ENCODE measurements at regions not wholly inside any gene's neighbourhood (a gene's known extent, or its start where the extent isn't known, plus 50 kb on each side); places are given as distances from the start of the nearest gene placed in this dataset.

GRCh38 chr3:17985658-17986347 lies 243.4 kb upstream of the TBC1D5 start:
- no peaks in the 10 kb centered on the region for H3K79me2 ChIP-seq (ENCODE audit: control insufficient read depth, insufficient read depth, low read length)
- WGBS (ENCODE audit: extremely low coverage, insufficient coverage, low lambda C conversion rate): no CpG with 5 or more reads among the region's 2 CpGs
- no peak overlapping the region for H3K18ac ChIP-seq (ENCODE audit: low read length)
- H3K79me1 ChIP-seq (ENCODE audit: low read length): no peaks in the 10 kb centered on the region
- no peak overlapping the region for H2BK5ac ChIP-seq (ENCODE audit: low read length)
- no peak overlapping the region for H2BK15ac ChIP-seq (replicated peaks; ENCODE audit: low read depth)
- no peak for DNase-seq
- H3K9ac ChIP-seq (ENCODE audit: low read length): no peak overlapping the region
- no peak overlapping the region for H3K56ac ChIP-seq (ENCODE audit: low read length)
- H2AK5ac ChIP-seq (ENCODE audit: low read length): no peak overlapping the region
- H4K8ac ChIP-seq (ENCODE audit: low read depth, low read length): no peak overlapping the region
- H2BK120ac ChIP-seq (ENCODE audit: low read depth, low read length): no peak overlapping the region
- no peak overlapping the region for H3K4me3 ChIP-seq (ENCODE audit: low read length)
- H3K4ac ChIP-seq (ENCODE audit: low read depth, low read length): no peak overlapping the region
- no peaks in the 10 kb centered on the region for H3K27me3 ChIP-seq (ENCODE audit: insufficient read depth, low read length, poor library complexity)
- no peak overlapping the region for H3K27ac ChIP-seq (ENCODE audit: low read depth, low read length)
- no peaks in the 10 kb centered on the region for H3K4me1 ChIP-seq (ENCODE audit: control insufficient read depth, low read depth, low read length)
- H3K23ac ChIP-seq (ENCODE audit: low read length): no peak overlapping the region
- H3K36me3 ChIP-seq (ENCODE audit: control insufficient read depth, insufficient read depth, low read length): no peaks in the 10 kb centered on the region
- no peak overlapping the region for H3K4me2 ChIP-seq (ENCODE audit: low read length)
- no peak overlapping the region for H4K5ac ChIP-seq (ENCODE audit: low read length)

DNA sequence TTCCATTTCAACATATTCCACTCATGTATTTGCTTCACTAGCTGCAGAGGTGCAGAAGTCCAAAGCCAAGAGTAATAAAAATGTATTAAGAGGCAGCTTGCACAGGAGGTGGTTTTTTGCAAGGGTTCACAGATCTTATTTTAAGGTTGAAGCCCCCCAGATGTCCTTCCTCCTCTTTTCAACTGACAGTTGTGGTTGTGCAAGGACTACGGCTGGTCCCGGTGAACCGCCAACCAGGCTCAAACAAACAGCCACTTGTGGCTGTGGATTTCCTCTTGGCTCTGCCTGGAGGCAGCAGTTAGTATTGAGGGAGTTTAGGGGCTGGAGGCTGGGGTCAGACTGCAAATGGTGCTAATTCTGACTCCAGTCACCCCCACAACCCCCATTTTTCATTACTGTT lies 240.7 kb upstream of the TBC1D5 start:
- Histone ChIP-seq H3K79me2 (ENCODE audit: control insufficient read depth, insufficient read depth, low read length) (no peaks in the 10 kb centered on the region), H3K4me3 (ENCODE audit: low read length) (no peak overlapping the region), H3K18ac (ENCODE audit: low read length) (no peak overlapping the region), H2BK15ac (replicated peaks; ENCODE audit: low read depth) (no peak overlapping the region), H3K56ac (ENCODE audit: low read length) (no peak overlapping the region), H2BK5ac (ENCODE audit: low read length) (no peak overlapping the region), H4K5ac (ENCODE audit: low read length) (no peak overlapping the region), H3K4me2 (ENCODE audit: low read length) (no peak overlapping the region), H3K4ac (ENCODE audit: low read depth, low read length) (no peak overlapping the region), H4K8ac (ENCODE audit: low read depth, low read length) (no peak overlapping the region), H3K27me3 (ENCODE audit: insufficient read depth, low read length, poor library complexity) (no peaks in the 10 kb centered on the region), H2AK5ac (ENCODE audit: low read length) (no peak overlapping the region), H3K23ac (ENCODE audit: low read length) (no peak overlapping the region), H3K79me1 (ENCODE audit: low read length) (no peaks in the 10 kb centered on the region), H3K36me3 (ENCODE audit: control insufficient read depth, insufficient read depth, low read length) (no peaks in the 10 kb centered on the region), H3K9ac (ENCODE audit: low read length) (no peak overlapping the region), H3K4me1 (ENCODE audit: control insufficient read depth, low read depth, low read length) (no peaks in the 10 kb centered on the region), H3K27ac (ENCODE audit: low read depth, low read length) (no peak overlapping the region), H2BK120ac (ENCODE audit: low read depth, low read length) (no peak overlapping the region)
- DNase-seq: no peak
- no CpG with 5 or more reads among the region's 3 CpGs for WGBS (ENCODE audit: extremely low coverage, insufficient coverage, low lambda C conversion rate)

DNA sequence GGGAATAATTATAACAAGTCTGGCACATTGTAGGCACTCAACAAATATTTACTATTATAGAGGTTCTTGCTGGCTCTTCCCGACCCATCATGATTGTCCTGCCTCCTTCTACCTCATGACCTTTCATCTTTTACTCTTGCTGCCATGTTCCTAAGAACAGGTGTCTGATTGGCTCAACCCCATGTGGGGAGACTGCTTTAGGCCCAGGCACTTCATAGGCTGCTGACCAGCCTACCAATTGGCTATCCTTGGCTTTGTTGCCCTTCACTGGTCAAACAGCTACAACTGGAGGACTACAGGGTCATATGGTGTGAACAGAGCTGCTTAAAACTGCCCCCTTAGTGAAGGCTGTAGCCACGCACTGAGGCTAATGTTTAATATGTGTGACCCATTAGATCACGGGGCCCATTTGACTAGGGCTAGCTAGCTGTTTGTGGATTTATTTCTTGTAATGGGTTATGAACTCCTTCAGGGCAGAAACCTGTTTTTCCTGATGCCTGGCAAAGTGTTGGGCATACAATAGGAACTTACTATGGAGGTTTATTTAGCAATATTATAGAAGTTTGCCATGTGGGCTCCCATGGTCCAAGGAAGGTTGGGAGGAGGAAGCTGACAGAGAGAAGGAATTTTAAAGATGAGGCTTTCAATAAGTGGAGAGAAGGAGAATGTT lies 239.9 kb upstream of the TBC1D5 start:
- H3K18ac ChIP-seq (ENCODE audit: low read length): no peak overlapping the region
- no peak overlapping the region for H3K4me3 ChIP-seq (ENCODE audit: low read length)
- no CpG with 5 or more reads among the region's 3 CpGs for WGBS (ENCODE audit: extremely low coverage, insufficient coverage, low lambda C conversion rate)
- H3K4me2 ChIP-seq (ENCODE audit: low read length): no peak overlapping the region
- H3K27me3 ChIP-seq (ENCODE audit: insufficient read depth, low read length, poor library complexity): no peaks in the 10 kb centered on the region
- H4K8ac ChIP-seq (ENCODE audit: low read depth, low read length): no peak overlapping the region
- no peak overlapping the region for H3K9ac ChIP-seq (ENCODE audit: low read length)
- H3K56ac ChIP-seq (ENCODE audit: low read length): no peak overlapping the region
- no peaks in the 10 kb centered on the region for H3K79me1 ChIP-seq (ENCODE audit: low read length)
- no peak for DNase-seq
- no peak overlapping the region for H4K5ac ChIP-seq (ENCODE audit: low read length)
- H3K36me3 ChIP-seq (ENCODE audit: control insufficient read depth, insufficient read depth, low read length): no peaks in the 10 kb centered on the region
- H2BK5ac ChIP-seq (ENCODE audit: low read length): no peak overlapping the region
- no peaks in the 10 kb centered on the region for H3K4me1 ChIP-seq (ENCODE audit: control insufficient read depth, low read depth, low read length)
- H3K23ac ChIP-seq (ENCODE audit: low read length): no peak overlapping the region
- H2BK15ac ChIP-seq (replicated peaks; ENCODE audit: low read depth): no peak overlapping the region
- H3K79me2 ChIP-seq (ENCODE audit: control insufficient read depth, insufficient read depth, low read length): no peaks in the 10 kb centered on the region
- H3K27ac ChIP-seq (ENCODE audit: low read depth, low read length): no peak overlapping the region
- H2AK5ac ChIP-seq (ENCODE audit: low read length): no peak overlapping the region
- no peak overlapping the region for H3K4ac ChIP-seq (ENCODE audit: low read depth, low read length)
- H2BK120ac ChIP-seq (ENCODE audit: low read depth, low read length): no peak overlapping the region

GRCh38 chr3:17980863-17981262 lies 238.4 kb upstream of the TBC1D5 start:
- no peak overlapping the region for H3K4ac ChIP-seq (ENCODE audit: low read depth, low read length)
- H4K8ac ChIP-seq (ENCODE audit: low read depth, low read length): peak overlapping the region; percentile 84
- no peak overlapping the region for H4K5ac ChIP-seq (ENCODE audit: low read length)
- H3K79me2 ChIP-seq (ENCODE audit: control insufficient read depth, insufficient read depth, low read length): no peaks in the 10 kb centered on the region
- H3K4me3 ChIP-seq (ENCODE audit: low read length): no peak overlapping the region
- H3K4me2 ChIP-seq (ENCODE audit: low read length): no peak overlapping the region
- no peak overlapping the region for H3K27ac ChIP-seq (ENCODE audit: low read depth, low read length)
- no peak overlapping the region for H3K18ac ChIP-seq (ENCODE audit: low read length)
- no peak overlapping the region for H2BK15ac ChIP-seq (replicated peaks; ENCODE audit: low read depth)
- no peak overlapping the region for H3K56ac ChIP-seq (ENCODE audit: low read length)
- H3K27me3 ChIP-seq (ENCODE audit: insufficient read depth, low read length, poor library complexity): no peaks in the 10 kb centered on the region
- WGBS (ENCODE audit: extremely low coverage, insufficient coverage, low lambda C conversion rate): no CpG with 5 or more reads among the region's 2 CpGs
- no peaks in the 10 kb centered on the region for H3K4me1 ChIP-seq (ENCODE audit: control insufficient read depth, low read depth, low read length)
- no peak overlapping the region for H3K23ac ChIP-seq (ENCODE audit: low read length)
- H3K9ac ChIP-seq (ENCODE audit: low read length): no peak overlapping the region
- H3K79me1 ChIP-seq (ENCODE audit: low read length): no peaks in the 10 kb centered on the region
- H2BK5ac ChIP-seq (ENCODE audit: low read length): no peak overlapping the region
- H2AK5ac ChIP-seq (ENCODE audit: low read length): no peak overlapping the region
- H2BK120ac ChIP-seq (ENCODE audit: low read depth, low read length): no peak overlapping the region
- no peak for DNase-seq
- H3K36me3 ChIP-seq (ENCODE audit: control insufficient read depth, insufficient read depth, low read length): no peaks in the 10 kb centered on the region

DNA sequence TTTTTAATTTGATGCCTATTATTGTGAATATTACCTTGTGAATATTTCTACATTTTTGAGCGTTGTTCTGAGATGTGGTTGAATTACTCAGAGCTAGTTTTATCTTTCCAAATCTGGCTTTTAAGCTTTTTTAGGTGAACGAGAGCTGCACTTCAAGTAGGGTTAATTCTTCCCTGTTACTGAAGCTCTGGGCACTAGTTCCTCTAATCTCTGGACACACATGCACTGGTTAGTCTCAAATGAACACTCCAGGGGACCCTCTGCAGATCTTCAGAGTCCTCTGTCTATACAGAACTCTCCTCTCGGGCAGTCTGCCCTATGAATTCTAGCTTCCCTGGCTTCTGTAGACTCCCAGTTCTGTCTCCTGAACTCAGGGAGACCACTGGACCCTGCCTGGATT lies 237.5 kb upstream of the TBC1D5 start:
- Histone ChIP-seq H3K4me3 (ENCODE audit: low read length) (no peak overlapping the region), H3K4me1 (ENCODE audit: control insufficient read depth, low read depth, low read length) (no peaks in the 10 kb centered on the region), H3K56ac (ENCODE audit: low read length) (no peak overlapping the region), H3K36me3 (ENCODE audit: control insufficient read depth, insufficient read depth, low read length) (no peaks in the 10 kb centered on the region), H3K9ac (ENCODE audit: low read length) (no peak overlapping the region), H3K27ac (ENCODE audit: low read depth, low read length) (no peak overlapping the region), H3K4ac (ENCODE audit: low read depth, low read length) (no peak overlapping the region), H2BK120ac (ENCODE audit: low read depth, low read length) (no peak overlapping the region), H3K79me1 (ENCODE audit: low read length) (no peaks in the 10 kb centered on the region), H2AK5ac (ENCODE audit: low read length) (no peak overlapping the region), H3K79me2 (ENCODE audit: control insufficient read depth, insufficient read depth, low read length) (no peaks in the 10 kb centered on the region), H2BK5ac (ENCODE audit: low read length) (no peak overlapping the region), H3K18ac (ENCODE audit: low read length) (no peak overlapping the region), H4K8ac (ENCODE audit: low read depth, low read length) (no peak overlapping the region), H4K5ac (ENCODE audit: low read length) (no peak overlapping the region), H3K23ac (ENCODE audit: low read length) (no peak overlapping the region), H2BK15ac (replicated peaks; ENCODE audit: low read depth) (no peak overlapping the region), H3K4me2 (ENCODE audit: low read length) (no peak overlapping the region), H3K27me3 (ENCODE audit: insufficient read depth, low read length, poor library complexity) (no peaks in the 10 kb centered on the region)
- DNase-seq: no peak
- WGBS (ENCODE audit: extremely low coverage, insufficient coverage, low lambda C conversion rate): no CpG with 5 or more reads among the region's 3 CpGs

DNA sequence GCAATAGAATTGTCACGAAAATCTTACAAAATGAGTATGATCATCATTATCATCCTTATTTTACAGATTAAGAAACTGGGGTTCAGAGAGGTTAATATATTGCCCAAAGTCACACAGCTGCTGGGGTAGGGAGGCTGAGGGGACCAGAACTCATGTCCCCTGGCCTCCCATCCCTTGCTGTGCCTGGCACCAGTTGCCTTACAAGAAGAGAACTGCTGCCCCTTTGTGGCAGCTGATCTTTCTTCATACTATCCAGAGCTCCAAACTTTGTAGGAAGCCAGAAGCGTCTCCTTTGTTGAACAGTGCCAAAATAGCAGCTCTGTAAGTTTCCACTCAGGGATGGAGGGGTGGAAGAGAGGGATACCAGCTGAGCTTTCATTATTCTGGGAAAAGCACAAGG lies 236.8 kb upstream of the TBC1D5 start:
- Histone ChIP-seq H3K56ac (ENCODE audit: low read length) (no peak overlapping the region), H4K8ac (ENCODE audit: low read depth, low read length) (no peak overlapping the region), H3K79me1 (ENCODE audit: low read length) (no peaks in the 10 kb centered on the region), H4K5ac (ENCODE audit: low read length) (no peak overlapping the region), H3K27ac (ENCODE audit: low read depth, low read length) (no peak overlapping the region), H3K4ac (ENCODE audit: low read depth, low read length) (no peak overlapping the region), H3K79me2 (ENCODE audit: control insufficient read depth, insufficient read depth, low read length) (no peaks in the 10 kb centered on the region), H2BK15ac (replicated peaks; ENCODE audit: low read depth) (no peak overlapping the region), H3K9ac (ENCODE audit: low read length) (no peak overlapping the region), H3K4me3 (ENCODE audit: low read length) (no peak overlapping the region), H2AK5ac (ENCODE audit: low read length) (no peak overlapping the region), H3K4me2 (ENCODE audit: low read length) (no peak overlapping the region), H3K4me1 (ENCODE audit: control insufficient read depth, low read depth, low read length) (no peaks in the 10 kb centered on the region), H3K23ac (ENCODE audit: low read length) (no peak overlapping the region), H2BK5ac (ENCODE audit: low read length) (no peak overlapping the region), H2BK120ac (ENCODE audit: low read depth, low read length) (no peak overlapping the region), H3K18ac (ENCODE audit: low read length) (no peak overlapping the region), H3K27me3 (ENCODE audit: insufficient read depth, low read length, poor library complexity) (no peaks in the 10 kb centered on the region), H3K36me3 (ENCODE audit: control insufficient read depth, insufficient read depth, low read length) (no peaks in the 10 kb centered on the region)
- WGBS (ENCODE audit: extremely low coverage, insufficient coverage, low lambda C conversion rate): no CpG with 5 or more reads among the region's 2 CpGs
- peak; percentile 42 for DNase-seq
